NB4 (cell line): ENCODE measurements at regions not wholly inside any gene's neighbourhood (a gene's known extent, or its start where the extent isn't known, plus 50 kb on each side); places are given as distances from the start of the nearest gene placed in this dataset.
A peak's percentile ranks its signal among the peaks of the same experiment; 100 is the strongest.

Experiments
- DNase-seq: peaks from one replicate; pipeline ENCODE4 v3.0.0; 2010; ENCODE audit warnings: low read depth
- H3K4me3 ChIP-seq: one replicate; pipeline ENCODE4 v1.5.1; 2011; ENCODE audit warnings: mild to moderate bottlenecking, low read depth, low read length, moderate library complexity
- CTCF ChIP-seq: IDR thresholded peaks from one replicate; pipeline ENCODE4 v1.5.1; 2012; ENCODE audit warnings: low read depth, low read length
- MAX ChIP-seq: IDR thresholded peaks from 2 replicates; pipeline ENCODE4 v1.6.1; 2011; ENCODE audit warnings: low read depth, low read length
- MYC ChIP-seq: IDR thresholded peaks from 2 replicates; pipeline ENCODE4 v1.6.1; 2011; ENCODE audit warnings: low read depth, low read length
- POLR2A ChIP-seq: IDR thresholded peaks from 2 replicates; pipeline ENCODE4 v1.6.1; 2011; ENCODE audit warnings: mild to moderate bottlenecking; ENCODE audit not compliant: insufficient read length; ENCODE audit errors: extremely low read depth

- no peak overlapping the region for H3K4me3 ChIP-seq
- no peak for TF ChIP-seq MAX
- no peak for TF ChIP-seq POLR2A
- TF ChIP-seq MYC = no peak
- no peak for DNase-seq
These were observed 339.8 kb downstream of the CYP26B1 start for GRCh38 chr2:71807581-71808451.

GRCh38 chr2:71806432-71806831, 341.2 kb downstream of the CYP26B1 start:
- TF ChIP-seq POLR2A (no peak), CTCF (no peak), MYC (no peak), MAX (no peak)
- H3K4me3 ChIP-seq = no peak overlapping the region
- DNase-seq = no peak

- TF ChIP-seq MYC (no peak), MAX (no peak), POLR2A (no peak), CTCF (no peak)
- H3K4me3 ChIP-seq = no peak overlapping the region
- peak; percentile 17 for DNase-seq
These were observed 343.3 kb downstream of the CYP26B1 start for GRCh38 chr2:71804281-71804751.

- no peak for TF ChIP-seq MAX
- no peak for DNase-seq
These were observed 344.3 kb downstream of the CYP26B1 start for GRCh38 chr2:71803398-71803797.

GRCh38 chr2:71802556-71802955, 345.1 kb downstream of the CYP26B1 start:
- H3K4me3 ChIP-seq = no peak overlapping the region
- TF ChIP-seq MYC (no peak), CTCF (no peak), MAX (no peak), POLR2A (no peak)

More at GRCh38 chr2:71803398-71803797, 344.3 kb downstream of the CYP26B1 start:
- no peak overlapping the region for H3K4me3 ChIP-seq

GRCh38 chr2:71801969-71802368, 345.7 kb downstream of the CYP26B1 start:
- DNase-seq = peak; percentile 71
- no peak for TF ChIP-seq POLR2A
- TF ChIP-seq CTCF = peak; percentile 74
- TF ChIP-seq MAX = no peak
- TF ChIP-seq MYC = no peak
- no peak overlapping the region for H3K4me3 ChIP-seq

More at GRCh38 chr2:71802556-71802955, 345.1 kb downstream of the CYP26B1 start:
- DNase-seq = no peak
